ENCODE measurements at regions not wholly inside any gene's neighbourhood (a gene's known extent, or its start where the extent isn't known, plus 50 kb on each side); places are given as distances from the start of the nearest gene placed in this dataset.

DNA sequence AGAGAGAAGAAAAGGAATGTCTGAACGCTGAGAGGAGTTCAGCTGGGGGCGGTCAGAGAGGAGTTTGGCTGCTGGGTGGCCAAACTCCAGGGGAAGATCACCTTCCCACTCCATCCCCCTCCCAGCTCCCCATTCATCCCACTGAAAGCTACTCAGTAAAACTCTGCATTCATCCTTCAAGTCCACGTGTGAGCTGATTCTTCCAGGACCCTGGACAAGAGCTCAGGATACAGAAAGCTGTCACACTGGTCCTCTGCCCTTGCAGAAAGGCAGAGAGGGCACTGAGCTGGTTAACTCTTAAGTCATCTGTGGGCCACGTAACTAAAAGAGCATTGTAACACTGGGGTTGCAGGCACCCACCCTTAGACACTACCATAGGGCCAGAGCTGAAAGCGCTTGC, 132.1 kb upstream of the ARL4C start:
- TF ChIP-seq, protein P1, sequence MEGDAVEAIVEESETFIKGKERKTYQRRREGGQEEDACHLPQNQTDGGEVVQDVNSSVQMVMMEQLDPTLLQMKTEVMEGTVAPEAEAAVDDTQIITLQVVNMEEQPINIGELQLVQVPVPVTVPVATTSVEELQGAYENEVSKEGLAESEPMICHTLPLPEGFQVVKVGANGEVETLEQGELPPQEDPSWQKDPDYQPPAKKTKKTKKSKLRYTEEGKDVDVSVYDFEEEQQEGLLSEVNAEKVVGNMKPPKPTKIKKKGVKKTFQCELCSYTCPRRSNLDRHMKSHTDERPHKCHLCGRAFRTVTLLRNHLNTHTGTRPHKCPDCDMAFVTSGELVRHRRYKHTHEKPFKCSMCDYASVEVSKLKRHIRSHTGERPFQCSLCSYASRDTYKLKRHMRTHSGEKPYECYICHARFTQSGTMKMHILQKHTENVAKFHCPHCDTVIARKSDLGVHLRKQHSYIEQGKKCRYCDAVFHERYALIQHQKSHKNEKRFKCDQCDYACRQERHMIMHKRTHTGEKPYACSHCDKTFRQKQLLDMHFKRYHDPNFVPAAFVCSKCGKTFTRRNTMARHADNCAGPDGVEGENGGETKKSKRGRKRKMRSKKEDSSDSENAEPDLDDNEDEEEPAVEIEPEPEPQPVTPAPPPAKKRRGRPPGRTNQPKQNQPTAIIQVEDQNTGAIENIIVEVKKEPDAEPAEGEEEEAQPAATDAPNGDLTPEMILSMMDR (IDR thresholded peaks at IDR 0.05 in 4 of 5, conservative IDR thresholded peaks at IDR 0.05 in 1 of 5), result no peak
- TF ChIP-seq POLR2A (IDR thresholded peaks at IDR 0.05), result no peak
